ENCODE measurements at regions not wholly inside any gene's neighbourhood (a gene's known extent, or its start where the extent isn't known, plus 50 kb on each side); places are given as distances from the start of the nearest gene placed in this dataset.
A peak's percentile ranks its signal among the peaks of the same experiment; 100 is the strongest.
"Not testable (repeated sequence)": the region's sequence is repeated elsewhere in the genome, so short reads cannot be mapped to it uniquely, and the experiment has no call there.

DNA sequence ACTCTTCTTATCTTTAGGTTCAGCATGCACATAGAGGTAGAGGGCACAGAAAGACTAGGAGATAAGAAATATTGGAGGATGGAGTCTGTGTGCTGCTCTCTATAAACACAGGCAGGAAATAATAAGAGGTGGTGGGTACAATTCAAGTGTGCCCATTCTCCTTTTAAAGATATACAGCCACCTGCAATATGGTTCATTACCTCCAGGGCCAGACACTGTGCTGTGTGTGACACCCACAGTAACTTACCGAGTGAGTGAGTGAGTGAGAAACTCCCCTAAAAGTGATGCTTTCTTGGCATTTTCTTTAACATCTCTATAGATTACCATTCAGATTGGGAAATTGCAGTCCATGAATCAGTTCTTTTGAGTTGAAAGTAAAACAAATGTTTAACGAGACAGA, 311.8 kb upstream of the KCNN2 start:
- no peak for DNase-seq (ENCODE audit: low read depth, low spot score)

DNA sequence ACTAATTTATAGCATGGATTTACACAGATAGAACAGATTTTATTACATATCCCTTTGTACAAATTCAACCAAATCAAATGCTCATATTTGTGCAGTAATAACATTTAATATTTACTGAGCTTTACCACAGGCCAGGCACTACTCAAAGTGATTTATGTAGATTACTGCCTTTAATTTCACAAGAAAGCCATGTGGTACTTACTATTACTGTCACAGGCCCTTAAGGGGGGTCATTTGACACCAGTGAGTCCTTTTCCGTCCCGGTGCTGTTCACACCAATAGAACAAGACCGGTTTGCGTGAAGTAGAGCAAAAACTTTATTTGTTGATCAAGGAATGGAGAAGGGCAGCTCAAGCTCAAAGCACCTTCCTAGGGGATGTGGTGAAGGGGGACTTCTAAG, 308.5 kb upstream of the KCNN2 start:
- no peak for DNase-seq (ENCODE audit: low read depth, low spot score)

- DNase-seq (ENCODE audit: low read depth, low spot score): no peak
Observed at GRCh38 chr5:114054594-114054993, 307.3 kb upstream of the KCNN2 start.

DNA sequence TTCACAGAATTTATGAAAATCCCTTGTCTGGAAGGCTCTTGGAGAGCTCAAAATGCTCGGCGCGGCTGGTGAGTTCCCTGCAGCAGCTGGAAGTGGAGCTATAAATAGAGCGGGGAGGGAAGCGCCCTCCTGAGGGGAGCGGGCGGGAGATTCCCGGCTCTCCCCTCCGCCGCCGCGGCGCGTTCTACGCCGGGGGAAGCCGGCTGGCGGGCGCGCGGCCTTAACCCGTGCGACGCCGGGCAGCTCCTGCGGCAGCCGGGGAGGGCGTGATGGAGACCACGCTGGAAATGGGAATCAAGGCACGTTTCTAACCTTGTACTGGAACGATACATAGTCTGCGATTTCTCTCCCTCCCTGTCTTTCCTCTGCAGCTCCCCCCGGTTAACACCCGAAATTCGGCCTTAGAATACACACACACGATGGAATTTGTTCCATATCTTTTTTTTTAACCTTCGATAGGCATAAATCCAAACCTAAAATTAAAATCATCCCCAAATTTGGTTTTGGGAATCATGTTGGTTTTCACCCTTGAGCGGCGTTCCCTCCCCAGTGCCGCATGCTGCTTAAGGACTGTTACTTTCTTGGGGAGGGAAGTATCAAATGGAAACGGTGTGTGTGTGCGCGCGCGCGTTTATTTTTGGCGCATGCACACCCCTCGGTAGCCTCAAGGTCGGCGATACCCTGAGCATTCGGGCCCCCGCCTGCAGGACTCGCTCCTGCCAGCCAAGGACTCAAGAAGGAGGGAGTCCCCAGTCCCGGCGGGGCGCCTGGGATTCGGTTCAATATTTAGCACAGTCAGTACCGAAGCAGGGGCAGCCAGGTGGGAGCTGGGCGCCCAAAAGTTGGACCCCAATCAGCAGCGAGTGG, 306.3 kb upstream of the KCNN2 start:
- DNase-seq (ENCODE audit: low read depth, low spot score): no peak

DNA sequence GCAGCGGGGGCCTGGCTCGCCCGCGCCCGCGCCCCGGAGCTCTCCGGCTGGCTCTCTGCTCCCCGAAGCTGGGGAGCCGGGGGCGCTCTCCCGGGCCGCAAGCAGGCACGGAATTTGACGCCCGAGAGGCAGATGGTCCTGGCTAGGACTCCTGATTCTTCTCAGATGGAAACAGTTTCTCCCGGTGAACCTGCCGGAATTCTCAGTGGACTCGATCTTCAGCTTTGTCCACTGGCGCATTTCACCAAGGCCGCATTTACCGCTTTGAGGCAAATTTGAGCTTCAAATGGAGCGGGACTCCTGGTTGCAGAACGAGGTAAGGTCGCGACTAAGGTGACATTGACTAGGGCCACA, 305.7 kb upstream of the KCNN2 start:
- no peak for DNase-seq (ENCODE audit: low read depth, low spot score)

- no peak for DNase-seq (ENCODE audit: low read depth, low spot score)
Observed at GRCh38 chr5:114060866-114061265, 301.0 kb upstream of the KCNN2 start.

DNA sequence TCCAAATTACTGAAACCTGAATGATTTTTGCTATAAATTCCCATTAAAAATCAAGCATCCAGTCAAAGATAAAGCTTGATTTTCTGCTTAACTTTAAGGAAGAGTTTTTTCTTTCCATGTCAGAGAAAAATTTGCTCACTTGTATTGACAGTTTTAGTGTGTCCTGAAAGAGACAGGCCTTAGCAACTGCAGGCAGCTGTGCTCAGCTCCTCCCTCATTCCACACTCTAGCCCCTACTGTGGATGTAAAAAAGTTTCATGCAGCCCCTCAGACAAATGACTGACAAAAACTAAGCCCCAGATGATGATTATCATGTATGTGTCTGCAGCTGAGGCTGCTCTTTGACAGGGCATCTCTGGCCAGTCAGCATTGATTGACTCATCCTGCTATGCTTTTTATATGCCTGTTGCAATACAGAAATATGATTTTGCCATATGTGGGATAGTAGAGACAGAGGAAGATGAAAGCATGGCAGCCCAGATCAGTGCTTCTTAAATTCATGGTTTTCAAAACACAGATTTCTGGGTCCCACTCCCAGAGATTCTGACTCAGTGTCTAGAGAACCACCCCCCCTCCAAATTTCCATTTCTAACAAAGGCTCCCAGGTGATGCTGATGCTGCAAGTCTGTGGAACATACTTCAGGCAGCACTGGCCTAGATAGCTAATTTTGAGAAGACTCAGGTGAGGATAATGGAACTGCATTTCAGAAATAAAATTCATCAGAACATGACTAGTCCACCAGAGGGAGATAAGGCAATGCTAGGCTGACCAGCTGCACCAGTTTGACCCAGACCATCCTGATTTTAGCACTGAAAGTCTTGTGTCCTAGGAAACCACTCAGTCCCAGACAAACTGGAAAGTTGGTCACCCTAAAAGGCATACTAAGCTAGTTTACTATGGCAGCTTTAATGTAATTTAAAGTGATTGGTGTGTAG, 298.7 kb upstream of the KCNN2 start:
- DNase-seq (ENCODE audit: low read depth, low spot score): no peak

DNA sequence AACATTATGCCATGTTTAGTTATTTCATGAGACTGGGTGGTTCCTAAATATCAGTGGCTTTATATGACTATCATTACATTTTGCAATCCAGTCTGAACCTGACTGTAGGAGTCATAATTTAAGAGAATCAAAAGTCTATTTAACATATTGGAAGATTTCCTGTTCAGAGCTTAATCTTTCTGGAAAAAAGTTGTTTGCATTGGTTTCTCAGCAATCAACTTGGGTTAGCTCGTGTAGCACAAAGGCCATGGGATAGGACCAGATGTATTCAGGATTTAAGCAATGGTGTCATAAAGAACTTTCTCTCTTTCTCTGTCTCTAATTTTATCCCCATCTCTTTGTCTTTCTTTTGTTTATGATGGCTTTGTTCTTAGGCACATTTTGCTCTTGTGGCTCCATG, 296.0 kb upstream of the KCNN2 start:
- DNase-seq (ENCODE audit: low read depth, low spot score): no peak

DNA sequence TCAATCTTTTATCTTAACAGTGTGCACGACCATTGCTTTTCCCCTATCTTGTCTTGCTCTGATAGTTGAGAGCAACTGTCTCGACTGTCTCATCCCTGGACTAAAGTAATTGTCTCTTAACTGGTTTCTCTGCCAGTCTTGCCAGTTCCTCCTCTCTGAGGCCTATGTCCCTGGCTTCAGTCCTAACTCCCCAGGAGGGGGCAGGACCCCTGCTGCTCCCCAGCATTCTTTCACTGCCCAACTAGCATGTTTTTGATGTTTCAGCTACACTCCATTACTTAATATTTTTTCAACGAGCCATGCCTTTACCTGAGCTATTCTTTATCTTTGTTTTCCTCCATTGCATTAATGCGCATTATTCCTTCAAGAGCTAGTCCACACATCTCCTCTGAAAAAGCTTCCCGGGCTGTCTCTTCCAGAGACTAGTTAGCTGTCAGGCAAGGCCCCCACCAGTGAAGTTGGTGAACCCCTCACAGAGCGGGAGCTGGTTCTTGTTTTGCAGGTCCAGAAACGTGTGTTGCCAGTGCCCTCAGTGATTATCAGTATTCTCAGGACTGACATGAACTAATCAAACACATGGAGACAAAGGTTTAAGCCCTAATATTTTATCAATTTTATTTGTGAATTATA, 291.7 kb upstream of the KCNN2 start:
- no peak for DNase-seq (ENCODE audit: low read depth, low spot score)

DNA sequence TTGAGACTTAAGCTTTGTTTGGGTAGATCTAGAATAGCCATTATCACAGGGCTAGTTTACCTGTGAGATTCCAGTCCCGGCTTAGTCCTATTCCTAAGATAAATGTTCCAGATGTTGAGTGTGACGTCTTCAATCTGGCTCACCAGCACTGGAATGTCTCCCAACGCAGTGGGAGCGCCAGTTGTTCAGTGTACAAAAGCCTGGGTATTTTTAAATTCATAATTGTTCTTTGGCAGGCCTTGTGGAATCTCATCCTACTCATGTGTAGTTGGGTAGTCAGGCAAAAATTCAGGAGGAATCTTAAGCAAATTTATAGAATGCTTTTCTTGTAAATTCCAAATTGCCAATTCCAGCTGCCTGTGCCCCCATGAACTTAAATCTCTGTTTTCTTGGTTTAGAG, 272.6 kb upstream of the KCNN2 start:
- no peak for DNase-seq (ENCODE audit: low read depth, low spot score)

GRCh38 chr5:114097570-114097969, 264.3 kb upstream of the KCNN2 start:
- DNase-seq (ENCODE audit: low read depth, low spot score): no peak

GRCh38 chr5:114099161-114099560, 262.7 kb upstream of the KCNN2 start:
- DNase-seq (ENCODE audit: low read depth, low spot score): no peak

GRCh38 chr5:114101153-114101552, 260.7 kb upstream of the KCNN2 start:
- peak; percentile 27 for DNase-seq (ENCODE audit: low read depth, low spot score)

GRCh38 chr5:114113604-114114003, 248.3 kb upstream of the KCNN2 start:
- no peak for DNase-seq (ENCODE audit: low read depth, low spot score)

- no peak for DNase-seq (ENCODE audit: low read depth, low spot score)
Observed at GRCh38 chr5:114116981-114117380, 244.9 kb upstream of the KCNN2 start.

DNA sequence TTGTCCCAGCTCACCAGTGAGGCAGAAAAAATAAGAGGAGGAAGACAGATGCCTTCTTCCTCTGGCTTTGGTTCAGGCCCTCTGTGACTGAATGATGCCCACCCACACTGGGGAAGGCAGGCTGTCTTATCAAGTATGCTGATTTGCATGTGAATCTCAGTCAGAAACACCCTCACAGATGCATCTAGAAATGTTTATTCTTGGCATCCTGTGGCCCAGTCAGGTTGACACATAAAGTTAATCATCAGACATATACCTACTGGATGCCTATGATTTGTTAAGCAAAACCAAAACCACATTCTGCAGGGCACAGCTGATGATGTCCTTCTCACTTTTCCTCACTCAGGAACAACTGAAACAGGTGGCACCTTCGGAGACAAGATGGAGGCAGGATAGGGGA, 243.4 kb upstream of the KCNN2 start:
- no peak for DNase-seq (ENCODE audit: low read depth, low spot score)

- no peak for DNase-seq (ENCODE audit: low read depth, low spot score)
Observed at GRCh38 chr5:114120166-114120565, 241.7 kb upstream of the KCNN2 start.

DNA sequence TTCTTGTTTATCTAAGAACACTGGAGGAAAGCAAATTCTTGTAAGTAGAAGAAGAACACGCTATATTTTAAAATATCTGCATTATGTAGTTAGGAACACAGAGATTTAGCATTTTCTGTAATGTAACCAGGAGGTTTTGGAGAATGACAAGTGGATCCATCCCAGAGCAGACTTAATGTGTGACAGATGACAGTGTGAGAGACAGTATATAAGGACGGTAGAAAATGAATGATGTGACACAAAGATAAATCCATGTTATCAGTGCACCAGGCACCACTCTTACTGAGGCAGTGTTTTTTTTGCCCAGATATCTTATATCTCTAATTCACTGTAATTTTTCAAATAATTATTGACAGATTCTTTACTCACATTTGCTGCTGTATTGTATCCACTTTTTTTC, 239.0 kb upstream of the KCNN2 start:
- DNase-seq (ENCODE audit: low read depth, low spot score): no peak

GRCh38 chr5:114123654-114124053, 238.2 kb upstream of the KCNN2 start:
- no peak for DNase-seq (ENCODE audit: low read depth, low spot score)

DNA sequence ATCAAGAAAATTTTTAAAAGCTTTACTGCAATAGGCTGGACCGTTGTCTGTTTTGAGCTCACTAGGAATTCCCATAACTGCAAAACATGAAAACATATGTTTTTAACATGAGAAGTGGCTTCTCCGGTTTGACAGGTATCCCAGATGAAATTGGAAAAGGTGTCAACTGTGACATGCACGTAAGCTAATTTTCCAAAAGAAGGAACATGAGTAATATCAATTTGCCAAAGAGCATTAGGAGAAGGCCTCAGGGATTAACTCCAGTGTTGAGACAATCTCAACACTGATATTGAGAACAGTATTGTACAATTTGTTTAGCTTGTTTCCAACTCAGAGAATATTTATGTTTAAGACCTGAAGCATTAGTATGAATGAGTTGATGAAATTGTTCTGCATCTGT, 215.5 kb upstream of the KCNN2 start:
- no peak for DNase-seq (ENCODE audit: low read depth, low spot score)

GRCh38 chr5:114148253-114148652, 213.6 kb upstream of the KCNN2 start:
- no peak for DNase-seq (ENCODE audit: low read depth, low spot score)

DNA sequence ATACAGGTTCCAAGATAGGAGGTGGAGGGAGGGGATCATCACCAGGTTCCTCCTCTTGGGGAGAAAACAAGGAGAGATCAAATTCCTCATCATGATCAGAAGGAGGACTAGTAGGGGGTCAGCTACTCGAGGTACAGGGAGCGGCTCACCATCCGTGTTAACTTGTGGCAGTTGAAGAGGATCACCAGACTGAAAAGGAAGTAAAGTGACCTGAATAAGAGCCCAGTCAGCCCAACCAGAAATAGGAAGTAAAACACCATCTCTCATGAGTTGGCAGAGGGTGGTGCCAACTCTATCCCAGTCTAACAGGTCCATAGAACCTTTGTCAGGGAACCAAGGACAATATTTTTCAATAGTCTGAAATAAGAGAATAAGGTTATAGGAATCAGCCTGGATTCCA, 213.1 kb upstream of the KCNN2 start:
- DNase-seq (ENCODE audit: low read depth, low spot score): not testable (repeated sequence)
